Fibroblast of upper back skin (primary cell): ENCODE measurements at regions not wholly inside any gene's neighbourhood (a gene's known extent, or its start where the extent isn't known, plus 50 kb on each side); places are given as distances from the start of the nearest gene placed in this dataset.
"Not testable (repeated sequence)": the region's sequence is repeated elsewhere in the genome, so short reads cannot be mapped to it uniquely, and the experiment has no call there.

Source experiments
- DNase-seq: peaks from one replicate; pipeline ENCODE4 v3.0.0-alpha.2; 2013

GRCh38 chr9:11158063-11158462 is 545.3 kb upstream of the PTPRD start:
- DNase-seq: no peak

DNA sequence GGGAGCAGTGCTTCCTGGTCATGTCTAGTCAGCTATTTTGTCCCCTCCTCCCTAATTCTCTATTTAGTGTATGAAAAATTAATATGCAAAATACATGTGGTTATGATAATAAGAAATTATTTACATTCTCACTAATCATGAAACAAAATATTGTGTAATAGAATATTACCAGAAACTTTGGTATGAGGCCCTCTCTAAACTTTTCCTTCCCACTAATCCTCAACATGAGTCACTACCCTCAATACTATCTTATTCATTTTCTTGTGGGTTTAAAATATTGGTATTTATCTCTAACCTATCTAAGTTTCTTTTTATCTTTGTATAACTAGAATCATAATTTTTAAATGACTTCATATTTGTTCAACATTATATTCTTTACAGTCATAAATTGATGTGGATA is 545.9 kb upstream of the PTPRD start:
- DNase-seq: peak; percentile 16

GRCh38 chr9:11159318-11159862 is 546.6 kb upstream of the PTPRD start:
- no peak for DNase-seq

- DNase-seq: no peak
Measured at GRCh38 chr9:11163843-11164242, 551.0 kb upstream of the PTPRD start.

GRCh38 chr9:11182001-11182400 is 569.2 kb upstream of the PTPRD start:
- DNase-seq: peak; percentile 24

DNA sequence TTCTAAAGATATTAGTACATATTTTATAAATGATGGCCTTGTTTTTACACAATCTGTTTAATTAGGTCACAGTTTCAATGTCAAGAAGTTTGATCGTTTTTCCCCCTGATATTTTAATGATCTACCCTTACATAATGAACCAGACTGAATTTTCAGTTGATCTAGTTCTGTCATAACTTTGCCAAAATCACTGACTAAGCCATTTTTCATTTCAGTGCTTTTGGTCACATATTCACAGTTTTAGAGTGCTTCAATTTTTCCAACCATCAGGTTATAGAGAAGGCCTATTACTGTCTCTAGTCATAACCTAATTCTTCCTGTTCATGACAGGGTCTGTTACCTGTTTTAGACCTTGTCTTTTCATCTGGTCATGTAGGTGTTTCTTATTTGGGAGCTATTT is 577.9 kb upstream of the PTPRD start:
- no peak for DNase-seq

GRCh38 chr9:11192993-11193392 is 580.2 kb upstream of the PTPRD start:
- DNase-seq: no peak

GRCh38 chr9:11194246-11194645 is 581.4 kb upstream of the PTPRD start:
- no peak for DNase-seq

GRCh38 chr9:11196840-11197365 is 584.1 kb upstream of the PTPRD start:
- DNase-seq: not testable (repeated sequence)

GRCh38 chr9:11199335-11199734 is 586.5 kb upstream of the PTPRD start:
- DNase-seq: no peak

GRCh38 chr9:11204521-11204920 is 591.7 kb upstream of the PTPRD start:
- DNase-seq: no peak

DNA sequence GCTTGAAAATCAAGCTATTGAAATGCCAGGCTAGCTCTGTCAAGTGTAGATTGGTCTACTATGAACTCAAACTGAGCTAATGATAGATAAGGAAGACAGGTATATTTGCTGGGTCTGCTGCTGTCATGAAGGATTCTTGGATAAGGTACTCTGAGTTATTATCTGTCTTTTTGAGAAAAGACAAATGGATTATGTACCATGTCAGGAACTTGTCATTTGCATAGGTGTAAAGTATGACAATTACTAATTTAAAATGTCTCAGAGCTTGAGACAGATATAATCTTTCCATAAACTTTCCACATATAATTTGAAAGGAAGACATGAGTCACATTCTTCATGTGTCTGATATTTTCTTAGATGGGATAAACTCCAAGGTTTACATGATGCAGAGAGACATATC is 594.1 kb upstream of the PTPRD start:
- no peak for DNase-seq

DNA sequence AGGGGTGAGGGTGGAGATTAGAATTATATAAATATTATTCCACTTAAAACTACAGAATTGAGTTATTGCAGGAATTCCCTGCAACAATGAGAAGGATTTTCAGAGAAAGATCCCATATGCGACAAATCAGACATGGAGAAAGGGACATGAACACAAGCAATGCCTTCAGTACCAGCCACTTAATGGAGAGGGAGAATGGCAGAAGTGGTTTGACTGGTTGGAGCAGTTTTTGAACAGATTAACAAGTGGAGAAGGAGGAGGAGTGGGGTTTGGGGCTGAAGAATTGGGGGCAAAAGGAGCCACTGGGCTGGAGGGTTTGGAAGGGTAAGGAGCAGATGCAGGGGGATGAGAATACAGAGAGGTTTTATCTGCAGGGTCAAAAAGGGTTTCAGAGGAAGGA is 620.9 kb upstream of the PTPRD start:
- DNase-seq: no peak

- no peak for DNase-seq
Measured at GRCh38 chr9:11235061-11235460, 622.3 kb upstream of the PTPRD start.

- no peak for DNase-seq
Measured at GRCh38 chr9:11241779-11242178, 629.0 kb upstream of the PTPRD start.

- DNase-seq: no peak
Measured at GRCh38 chr9:11257992-11258391, 645.2 kb upstream of the PTPRD start.

DNA sequence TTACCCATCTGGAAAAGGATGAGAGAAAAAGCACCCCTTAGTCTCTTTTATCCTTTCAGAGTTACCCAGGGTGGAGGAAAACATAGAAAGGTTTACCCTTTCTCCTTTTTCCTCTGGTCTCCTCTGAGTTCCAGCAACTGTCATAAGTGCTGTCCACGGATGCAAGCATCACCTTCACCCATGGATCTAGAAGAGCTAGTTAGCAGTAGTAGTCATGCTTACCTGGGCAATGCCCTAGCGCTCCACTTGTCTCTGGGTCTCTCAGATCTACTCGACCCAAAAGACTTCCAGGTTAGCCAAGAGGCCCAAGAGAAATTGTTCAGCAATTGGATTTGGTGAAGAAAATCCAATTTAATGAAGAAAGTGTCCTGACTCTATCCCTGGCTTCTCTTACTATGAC is 656.2 kb upstream of the PTPRD start:
- DNase-seq: no peak

DNA sequence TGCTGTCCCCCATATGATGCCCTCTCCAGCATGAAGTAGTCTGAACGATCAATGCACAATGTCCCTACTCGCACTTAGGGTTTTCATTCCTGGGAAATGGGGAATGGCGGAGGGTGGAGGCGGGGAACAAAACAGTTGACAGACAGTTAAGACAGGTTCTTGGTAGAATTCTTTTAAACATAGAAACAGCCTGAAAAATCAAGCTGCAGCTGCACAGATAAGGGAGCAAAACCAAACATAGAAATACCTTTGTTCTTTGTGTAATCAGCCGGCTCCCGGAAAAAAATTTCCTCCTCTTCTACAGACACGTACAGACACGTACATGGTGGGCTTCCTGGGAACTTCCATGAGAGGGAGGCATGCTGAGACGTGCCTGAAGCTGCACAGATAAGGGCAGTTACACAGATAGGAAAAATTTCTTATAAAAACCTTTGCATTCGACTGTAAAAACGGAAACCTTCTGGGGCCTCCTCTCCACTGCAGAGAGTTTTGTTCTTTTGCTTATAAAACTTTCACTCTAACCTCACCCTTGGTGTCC is 662.4 kb upstream of the PTPRD start:
- DNase-seq: no peak

DNA sequence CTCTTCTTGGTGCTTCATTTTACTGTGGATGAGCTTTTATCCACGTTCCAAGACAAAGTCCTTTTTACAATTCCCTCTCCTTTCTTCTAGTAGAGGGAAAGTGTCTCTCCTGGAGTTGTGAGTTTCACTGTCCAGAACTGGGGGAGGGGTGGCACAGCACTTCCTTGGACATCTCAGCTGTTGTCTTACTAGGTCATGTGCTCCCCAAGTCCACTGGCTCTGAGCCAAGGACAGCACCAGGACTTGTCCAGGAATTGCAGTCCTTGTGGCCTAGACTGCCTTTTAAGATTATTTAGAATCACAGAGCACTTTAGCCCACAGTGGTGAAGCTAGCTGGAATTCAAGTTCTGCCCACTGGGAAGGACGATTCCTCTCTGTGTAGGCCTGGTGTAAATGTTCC is 700.2 kb upstream of the PTPRD start:
- peak; percentile 2 for DNase-seq

DNA sequence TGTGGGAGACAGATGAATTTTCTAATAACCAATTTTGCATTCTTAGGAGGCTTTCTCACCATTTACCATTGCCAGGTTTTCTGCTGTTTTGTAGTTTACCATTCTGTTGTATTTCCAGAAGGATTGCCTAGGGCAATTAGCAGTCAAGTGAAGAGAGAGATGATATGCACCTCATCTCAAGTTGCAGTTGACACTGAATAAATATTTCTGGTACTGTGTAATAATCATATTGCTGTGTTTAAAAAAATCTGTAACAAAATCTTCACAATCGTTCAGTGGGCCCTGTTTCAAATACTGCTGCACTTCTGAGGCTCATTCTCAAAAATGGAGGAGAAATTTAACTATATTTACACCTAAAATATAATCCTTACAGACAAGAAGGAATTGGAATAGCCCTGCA is 706.1 kb upstream of the PTPRD start:
- DNase-seq: no peak

- DNase-seq: peak; percentile 33
Measured at GRCh38 chr9:11319538-11319937, 706.7 kb upstream of the PTPRD start.

GRCh38 chr9:11320989-11321388 is 708.2 kb upstream of the PTPRD start:
- DNase-seq: no peak

DNA sequence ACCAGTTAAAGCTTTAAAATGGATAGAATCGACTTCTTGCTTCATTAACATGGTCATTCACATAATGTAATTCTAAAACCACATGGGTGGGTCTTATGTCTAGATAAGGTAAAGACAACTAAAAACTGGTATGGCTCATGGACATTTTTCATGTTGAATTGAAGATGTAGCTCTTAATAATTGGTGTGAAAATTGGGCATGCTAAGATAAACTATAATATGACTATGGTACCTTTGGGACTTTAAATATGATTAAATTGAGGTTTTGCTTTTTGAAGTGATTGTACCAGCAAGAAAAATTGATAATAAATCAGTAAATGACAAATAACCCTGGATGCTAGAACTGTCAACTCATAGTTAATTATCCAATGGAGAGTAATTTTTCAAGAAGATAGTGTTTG is 710.7 kb upstream of the PTPRD start:
- no peak for DNase-seq

DNA sequence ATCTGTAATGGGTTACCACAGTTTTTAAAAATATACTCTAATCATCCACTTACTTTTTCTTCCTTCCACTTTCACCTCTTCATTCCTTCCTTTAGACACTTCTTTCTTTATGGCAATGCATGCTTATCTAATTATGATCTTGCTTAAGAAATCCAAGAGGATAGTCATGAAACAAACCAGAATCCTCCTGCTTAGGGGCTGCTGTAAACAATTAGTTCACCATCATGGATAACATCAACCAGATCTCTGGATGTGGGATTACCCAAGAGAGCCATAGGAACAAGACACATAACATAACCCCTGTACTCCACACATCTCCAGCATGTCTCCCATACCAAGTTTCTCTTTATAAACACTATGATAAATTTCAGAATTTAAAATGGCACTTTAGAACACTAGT is 713.4 kb upstream of the PTPRD start:
- DNase-seq: no peak

- peak; percentile 14 for DNase-seq
Measured at GRCh38 chr9:11328326-11328725, 715.5 kb upstream of the PTPRD start.
